Left ventricle myocardium inferior (tissue), 1 donor: ENCODE measurements at regions not wholly inside any gene's neighbourhood (a gene's known extent, or its start where the extent isn't known, plus 50 kb on each side); places are given as distances from the start of the nearest gene placed in this dataset.
A peak's percentile ranks its signal among the peaks of the same experiment; 100 is the strongest.

Experiments
- DNase-seq: peaks from one replicate; pipeline ENCODE4 v3.0.0-alpha.2; 2020
- H3K27ac ChIP-seq: fragments of 200-600 bp; replicated peaks from 2 replicates; pipeline ENCODE4 v1.8.0; 2021
- H3K27me3 ChIP-seq: fragments of 200-600 bp; 2 replicates; pipeline ENCODE4 v1.8.0; 2021; ENCODE audit warnings: low read depth
- H3K36me3 ChIP-seq: fragments of 200-600 bp; 2 replicates; pipeline ENCODE4 v1.8.0; 2021
- H3K4me1 ChIP-seq: fragments of 200-600 bp; 2 replicates; pipeline ENCODE4 v1.8.0; 2021
- H3K4me3 ChIP-seq: fragments of 200-600 bp; 2 replicates; pipeline ENCODE4 v1.8.0; 2021; ENCODE audit warnings: mild to moderate bottlenecking, moderate library complexity
- H3K9me3 ChIP-seq: fragments of 200-600 bp; replicated peaks from 2 replicates; pipeline ENCODE4 v1.8.0; 2021
- CTCF ChIP-seq: fragments of 200-600 bp; IDR thresholded peaks from 2 replicates; pipeline ENCODE4 v1.8.0; 2021; ENCODE audit warnings: antibody characterized with exemption, mild to moderate bottlenecking, borderline replicate concordance
- intact Hi-C: fragments of 100-400 bp; cut with micrococcal nuclease; formaldehyde crosslinking; loops from one replicate; pipeline ENCODE4 v1.11.0; 2022
- donor health status: DM: no; HTN: yes; CAD: no; lungs with severe emphysema.

- peak overlapping the region; percentile 35 for H3K27ac ChIP-seq
Observed at GRCh38 chr1:184242507-184242943, 144.3 kb upstream of the C1orf21 start.

GRCh38 chr1:184244962-184245361 lies 141.9 kb upstream of the C1orf21 start:
- no peaks in the 10 kb centered on the region for H3K36me3 ChIP-seq
- H3K9me3 ChIP-seq, result no peaks in the 10 kb centered on the region
- H3K4me3 ChIP-seq, result no peak overlapping the region
- intact Hi-C loops, result loop anchor here (10.0 kb wide), 1 partner anchor 420 kb away; no protein-coding TSS in a partner anchor
- H3K4me1 ChIP-seq, result peaks cover 16% of the 10 kb centered on the region
- no peaks in the 10 kb centered on the region for H3K27me3 ChIP-seq
- no peak for DNase-seq
- no peak for TF ChIP-seq CTCF
- H3K27ac ChIP-seq, result no peak overlapping the region

More at GRCh38 chr1:184242507-184242943, 144.3 kb upstream of the C1orf21 start:
- H3K4me1 ChIP-seq, result peaks cover 17% of the 10 kb centered on the region
- intact Hi-C loops, result loop anchor here (10.0 kb wide), 1 partner anchor 422 kb away; no protein-coding TSS in a partner anchor
- H3K27me3 ChIP-seq, result no peaks in the 10 kb centered on the region
- peak; percentile 54 for TF ChIP-seq CTCF
- no peak for DNase-seq
- no peak overlapping the region for H3K4me3 ChIP-seq
- H3K36me3 ChIP-seq, result no peaks in the 10 kb centered on the region
- no peaks in the 10 kb centered on the region for H3K9me3 ChIP-seq

GRCh38 chr1:184247671-184248070 lies 139.2 kb upstream of the C1orf21 start:
- H3K9me3 ChIP-seq, result no peaks in the 10 kb centered on the region
- no peak for TF ChIP-seq CTCF
- peaks cover 4% of the 10 kb centered on the region for H3K4me1 ChIP-seq
- intact Hi-C loops, result loop anchor here (10.0 kb wide), 1 partner anchor 417 kb away; no protein-coding TSS in a partner anchor
- no peaks in the 10 kb centered on the region for H3K27me3 ChIP-seq
- no peak for DNase-seq
- no peaks in the 10 kb centered on the region for H3K36me3 ChIP-seq
- no peak overlapping the region for H3K27ac ChIP-seq
- H3K4me3 ChIP-seq, result no peak overlapping the region

- Histone ChIP-seq H3K27ac (no peak overlapping the region), H3K4me3 (no peak overlapping the region), H3K36me3 (no peaks in the 10 kb centered on the region), H3K27me3 (no peaks in the 10 kb centered on the region), H3K9me3 (no peaks in the 10 kb centered on the region), H3K4me1 (peaks cover 9% of the 10 kb centered on the region)
- intact Hi-C loops, result no loop called here
- TF ChIP-seq CTCF, result no peak
- DNase-seq, result no peak
Observed at GRCh38 chr1:184253921-184254320, 132.9 kb upstream of the C1orf21 start.

GRCh38 chr1:184254849-184255248 lies 132.0 kb upstream of the C1orf21 start:
- intact Hi-C loops, result no loop called here
- no peak overlapping the region for H3K4me3 ChIP-seq

More at GRCh38 chr1:184254849-184255248, 132.0 kb upstream of the C1orf21 start:
- no peaks in the 10 kb centered on the region for H3K9me3 ChIP-seq
- no peak for DNase-seq
- TF ChIP-seq CTCF, result no peak
- H3K27ac ChIP-seq, result no peak overlapping the region
- H3K27me3 ChIP-seq, result no peaks in the 10 kb centered on the region
- H3K36me3 ChIP-seq, result no peaks in the 10 kb centered on the region
- H3K4me1 ChIP-seq, result peaks cover 10% of the 10 kb centered on the region
